PFSK-1 (cell line): ENCODE measurements at regions not wholly inside any gene's neighbourhood (a gene's known extent, or its start where the extent isn't known, plus 50 kb on each side); places are given as distances from the start of the nearest gene placed in this dataset.

ENCODE experiments used
- POLR2AphosphoS5 ChIP-seq: IDR thresholded peaks from 2 replicates; pipeline ENCODE4 v1.6.1; 2012; ENCODE audit warnings: low read depth, mild to moderate bottlenecking, control low read depth, low read length, moderate library complexity
- TAF1 ChIP-seq: IDR thresholded peaks from 2 replicates; pipeline ENCODE4 v1.6.1; 2012; ENCODE audit warnings: low read length, control low read depth, borderline replicate concordance; ENCODE audit not compliant: insufficient read depth
- TF ChIP-seq, protein P1 (sequence below), 2 experiments: IDR thresholded peaks; 2 replicates each; pipeline versions ENCODE4 v1.6.1 to v1.8.0; 2011 to 2012; ENCODE audit warnings: low read depth in 2 of 2, low read length in 2 of 2, control low read depth in 1 of 2, inconsistent platforms in 1 of 2, mild to moderate bottlenecking in 1 of 2, moderate library complexity in 1 of 2; ENCODE audit not compliant: insufficient read depth in 1 of 2

DNA sequence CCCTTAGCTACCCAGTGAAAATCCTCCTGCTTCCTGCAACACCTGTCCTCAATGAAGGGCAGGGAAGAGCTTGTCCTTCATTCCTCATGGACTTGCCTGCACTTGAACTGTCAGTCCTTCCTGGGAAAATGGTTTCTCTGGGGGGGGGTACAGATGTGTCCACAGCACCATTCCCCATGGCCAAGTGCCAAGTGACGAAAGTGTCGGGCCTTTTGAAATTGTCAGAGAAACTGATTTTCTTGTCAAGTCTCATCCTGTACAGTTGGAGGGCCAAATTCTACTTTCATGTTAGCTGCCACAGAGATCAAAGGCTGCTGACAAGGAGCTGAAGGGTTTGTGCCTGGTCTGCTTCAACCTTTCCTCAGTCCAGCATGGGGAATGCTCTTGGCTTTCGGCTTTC, 179.5 kb upstream of the PARP11 start:
- TF ChIP-seq, protein P1, sequence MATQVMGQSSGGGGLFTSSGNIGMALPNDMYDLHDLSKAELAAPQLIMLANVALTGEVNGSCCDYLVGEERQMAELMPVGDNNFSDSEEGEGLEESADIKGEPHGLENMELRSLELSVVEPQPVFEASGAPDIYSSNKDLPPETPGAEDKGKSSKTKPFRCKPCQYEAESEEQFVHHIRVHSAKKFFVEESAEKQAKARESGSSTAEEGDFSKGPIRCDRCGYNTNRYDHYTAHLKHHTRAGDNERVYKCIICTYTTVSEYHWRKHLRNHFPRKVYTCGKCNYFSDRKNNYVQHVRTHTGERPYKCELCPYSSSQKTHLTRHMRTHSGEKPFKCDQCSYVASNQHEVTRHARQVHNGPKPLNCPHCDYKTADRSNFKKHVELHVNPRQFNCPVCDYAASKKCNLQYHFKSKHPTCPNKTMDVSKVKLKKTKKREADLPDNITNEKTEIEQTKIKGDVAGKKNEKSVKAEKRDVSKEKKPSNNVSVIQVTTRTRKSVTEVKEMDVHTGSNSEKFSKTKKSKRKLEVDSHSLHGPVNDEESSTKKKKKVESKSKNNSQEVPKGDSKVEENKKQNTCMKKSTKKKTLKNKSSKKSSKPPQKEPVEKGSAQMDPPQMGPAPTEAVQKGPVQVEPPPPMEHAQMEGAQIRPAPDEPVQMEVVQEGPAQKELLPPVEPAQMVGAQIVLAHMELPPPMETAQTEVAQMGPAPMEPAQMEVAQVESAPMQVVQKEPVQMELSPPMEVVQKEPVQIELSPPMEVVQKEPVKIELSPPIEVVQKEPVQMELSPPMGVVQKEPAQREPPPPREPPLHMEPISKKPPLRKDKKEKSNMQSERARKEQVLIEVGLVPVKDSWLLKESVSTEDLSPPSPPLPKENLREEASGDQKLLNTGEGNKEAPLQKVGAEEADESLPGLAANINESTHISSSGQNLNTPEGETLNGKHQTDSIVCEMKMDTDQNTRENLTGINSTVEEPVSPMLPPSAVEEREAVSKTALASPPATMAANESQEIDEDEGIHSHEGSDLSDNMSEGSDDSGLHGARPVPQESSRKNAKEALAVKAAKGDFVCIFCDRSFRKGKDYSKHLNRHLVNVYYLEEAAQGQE (IDR thresholded peaks at IDR 0.05; ENCODE audit: insufficient read depth in 1 of 2, low read depth in 2 of 2, low read length in 2 of 2): no peak
- no peak for TF ChIP-seq POLR2AphosphoS5
- no peak for TF ChIP-seq TAF1
